ENCODE measurements at regions not wholly inside any gene's neighbourhood (a gene's known extent, or its start where the extent isn't known, plus 50 kb on each side); places are given as distances from the start of the nearest gene placed in this dataset.

DNA sequence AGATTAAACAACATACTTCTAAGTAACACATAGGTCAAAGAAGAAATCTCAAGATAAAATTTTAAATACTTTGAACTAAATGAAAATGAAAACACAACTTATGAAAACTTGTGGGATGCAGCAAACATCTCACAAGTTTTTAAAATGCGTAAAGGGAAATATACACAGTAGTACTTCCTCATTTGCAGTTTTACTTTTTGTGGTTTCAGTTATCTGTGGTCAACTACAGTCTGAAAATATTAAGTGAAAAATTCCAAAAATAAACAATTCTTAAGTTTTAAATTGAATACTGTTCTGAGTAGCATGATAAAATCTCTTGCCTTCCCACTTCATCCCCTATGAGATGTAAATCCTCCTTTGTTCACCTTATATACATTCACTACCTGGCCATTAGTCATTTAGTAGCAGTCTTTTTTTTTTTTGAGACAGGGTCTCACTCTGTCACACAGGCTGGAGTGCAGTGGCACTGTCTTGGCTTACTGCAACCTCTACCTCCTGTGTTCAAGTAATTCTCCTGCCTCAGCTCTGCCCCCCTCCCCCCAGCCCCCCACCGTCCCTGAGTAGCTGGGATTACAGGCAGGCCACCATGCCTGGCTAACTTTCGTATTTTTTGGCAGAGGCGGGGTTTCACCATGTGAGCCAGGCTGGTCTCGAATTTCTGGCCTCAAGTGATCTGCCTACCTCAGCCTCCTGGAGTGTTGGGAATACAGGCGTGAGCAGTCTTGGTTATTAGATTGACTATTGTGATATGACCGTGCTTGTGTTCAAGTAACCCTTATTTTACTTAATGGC is 154.6 kb upstream of the AHI1 start:
- H3K27ac ChIP-seq (ENCODE audit: low read length): no peak overlapping the region
- peak; percentile 52 for DNase-seq
- H3F3A ChIP-seq (ENCODE audit: insufficient read depth, low read length): no peaks in the 10 kb centered on the region
- no peaks in the 10 kb centered on the region for H3K36me3 ChIP-seq (replicated peaks; ENCODE audit: insufficient read depth, low read length)
- no peak overlapping the region for H3K9ac ChIP-seq (ENCODE audit: low read length)
- no peak overlapping the region for H2AFZ ChIP-seq (ENCODE audit: low read length)
- H3K9me3 ChIP-seq (replicated peaks; ENCODE audit: insufficient read depth, low read length): no peaks in the 10 kb centered on the region
- no peaks in the 10 kb centered on the region for H3K79me2 ChIP-seq (ENCODE audit: low read length)
- H4K20me1 ChIP-seq (ENCODE audit: insufficient read depth, low read length): no peaks in the 10 kb centered on the region
- peak overlapping the region; percentile 6; the same call in 1 of the 2 replicates for H3K4me2 ChIP-seq (ENCODE audit: low read depth, low read length)
- peaks cover 43% of the 10 kb centered on the region for H3K27me3 ChIP-seq (replicated peaks; ENCODE audit: insufficient read depth, low read length)
- peaks cover 4% of the 10 kb centered on the region; the same call in 1 of the 2 replicates for H3K4me1 ChIP-seq (ENCODE audit: low read length)
- no peak for TF ChIP-seq EZH2phosphoT487 (IDR thresholded peaks at IDR 0.05; ENCODE audit: low read length)
- no peak for TF ChIP-seq EZH2 (optimal IDR thresholded peaks at IDR 0.05; ENCODE audit: low read depth, low read length)
- TF ChIP-seq, protein P1, sequence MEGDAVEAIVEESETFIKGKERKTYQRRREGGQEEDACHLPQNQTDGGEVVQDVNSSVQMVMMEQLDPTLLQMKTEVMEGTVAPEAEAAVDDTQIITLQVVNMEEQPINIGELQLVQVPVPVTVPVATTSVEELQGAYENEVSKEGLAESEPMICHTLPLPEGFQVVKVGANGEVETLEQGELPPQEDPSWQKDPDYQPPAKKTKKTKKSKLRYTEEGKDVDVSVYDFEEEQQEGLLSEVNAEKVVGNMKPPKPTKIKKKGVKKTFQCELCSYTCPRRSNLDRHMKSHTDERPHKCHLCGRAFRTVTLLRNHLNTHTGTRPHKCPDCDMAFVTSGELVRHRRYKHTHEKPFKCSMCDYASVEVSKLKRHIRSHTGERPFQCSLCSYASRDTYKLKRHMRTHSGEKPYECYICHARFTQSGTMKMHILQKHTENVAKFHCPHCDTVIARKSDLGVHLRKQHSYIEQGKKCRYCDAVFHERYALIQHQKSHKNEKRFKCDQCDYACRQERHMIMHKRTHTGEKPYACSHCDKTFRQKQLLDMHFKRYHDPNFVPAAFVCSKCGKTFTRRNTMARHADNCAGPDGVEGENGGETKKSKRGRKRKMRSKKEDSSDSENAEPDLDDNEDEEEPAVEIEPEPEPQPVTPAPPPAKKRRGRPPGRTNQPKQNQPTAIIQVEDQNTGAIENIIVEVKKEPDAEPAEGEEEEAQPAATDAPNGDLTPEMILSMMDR (IDR thresholded peaks at IDR 0.05; ENCODE audit: low read length): no peak
- no peaks in the 10 kb centered on the region for H3K9me2 ChIP-seq (replicated peaks; ENCODE audit: insufficient read depth, low read length)
- no peak overlapping the region for H3K4me3 ChIP-seq (ENCODE audit: low read length)

DNA sequence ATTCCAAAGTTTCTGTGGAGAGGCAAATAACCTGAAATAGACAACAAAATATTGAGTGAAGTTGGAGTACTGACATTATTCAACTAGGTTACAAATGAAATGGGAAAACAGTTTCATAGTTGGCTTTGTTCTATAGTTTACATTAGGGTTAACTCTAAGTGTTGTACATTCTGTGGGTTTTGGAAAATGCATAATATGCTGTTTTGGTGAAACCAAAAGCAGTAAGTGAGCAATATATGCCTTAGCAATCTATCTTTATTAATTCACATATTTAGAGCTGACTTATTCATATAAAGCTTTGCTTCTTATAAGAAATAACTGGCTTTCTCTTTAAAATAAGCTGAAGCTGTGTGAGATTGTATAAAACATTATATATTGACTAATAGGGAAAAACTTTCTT is 157.5 kb upstream of the AHI1 start:
- Histone ChIP-seq H3K79me2 (ENCODE audit: low read length) (no peaks in the 10 kb centered on the region), H3K4me1 (ENCODE audit: low read length) (peaks cover 4% of the 10 kb centered on the region; the same call in 1 of the 2 replicates), H3K9me2 (replicated peaks; ENCODE audit: insufficient read depth, low read length) (no peaks in the 10 kb centered on the region), H3K4me2 (ENCODE audit: low read depth, low read length) (no peak overlapping the region), H4K20me1 (ENCODE audit: insufficient read depth, low read length) (no peaks in the 10 kb centered on the region), H3K27ac (ENCODE audit: low read length) (no peak overlapping the region), H3K9ac (ENCODE audit: low read length) (no peak overlapping the region), H2AFZ (ENCODE audit: low read length) (no peak overlapping the region), H3K9me3 (replicated peaks; ENCODE audit: insufficient read depth, low read length) (no peaks in the 10 kb centered on the region), H3F3A (ENCODE audit: insufficient read depth, low read length) (no peaks in the 10 kb centered on the region), H3K36me3 (replicated peaks; ENCODE audit: insufficient read depth, low read length) (no peaks in the 10 kb centered on the region), H3K27me3 (replicated peaks; ENCODE audit: insufficient read depth, low read length) (peaks cover 36% of the 10 kb centered on the region), H3K4me3 (ENCODE audit: low read length) (no peak overlapping the region)
- DNase-seq: no peak
- TF ChIP-seq EZH2phosphoT487 (IDR thresholded peaks at IDR 0.05; ENCODE audit: low read length) (no peak), EZH2 (optimal IDR thresholded peaks at IDR 0.05; ENCODE audit: low read depth, low read length) (no peak)
- TF ChIP-seq, protein P1 (IDR thresholded peaks at IDR 0.05; ENCODE audit: low read length): no peak

DNA sequence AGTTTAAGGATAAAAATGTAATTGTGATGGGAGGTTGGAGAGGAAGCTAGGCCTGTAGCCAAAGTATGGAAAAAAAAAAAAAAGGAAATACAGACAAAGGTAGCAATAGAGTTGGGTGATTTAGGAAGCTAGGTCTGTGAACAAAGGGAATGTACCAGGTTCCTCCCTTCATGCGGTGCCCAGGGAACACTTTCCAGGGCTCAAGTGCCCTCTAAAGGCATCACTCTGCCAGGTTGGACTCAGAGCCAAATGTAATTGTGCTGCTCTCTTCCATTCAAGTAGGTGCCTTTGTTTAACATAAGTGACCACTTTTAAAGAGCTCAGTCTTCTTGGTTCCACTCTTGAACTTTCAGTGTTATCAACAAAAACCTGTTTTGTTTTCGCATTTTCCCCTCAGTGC is 159.7 kb upstream of the AHI1 start:
- no peak overlapping the region for H3K27ac ChIP-seq (ENCODE audit: low read length)
- TF ChIP-seq EZH2phosphoT487 (IDR thresholded peaks at IDR 0.05; ENCODE audit: low read length) (no peak), EZH2 (optimal IDR thresholded peaks at IDR 0.05; ENCODE audit: low read depth, low read length) (no peak)
- TF ChIP-seq, protein P1 (IDR thresholded peaks at IDR 0.05; ENCODE audit: low read length): no peak
- H2AFZ ChIP-seq (ENCODE audit: low read length): no peak overlapping the region
- no peaks in the 10 kb centered on the region for H3K79me2 ChIP-seq (ENCODE audit: low read length)
- H3K9ac ChIP-seq (ENCODE audit: low read length): no peak overlapping the region
- peaks cover 27% of the 10 kb centered on the region for H3K27me3 ChIP-seq (replicated peaks; ENCODE audit: insufficient read depth, low read length)
- H3K9me3 ChIP-seq (replicated peaks; ENCODE audit: insufficient read depth, low read length): no peaks in the 10 kb centered on the region
- H4K20me1 ChIP-seq (ENCODE audit: insufficient read depth, low read length): no peaks in the 10 kb centered on the region
- H3F3A ChIP-seq (ENCODE audit: insufficient read depth, low read length): no peaks in the 10 kb centered on the region
- H3K36me3 ChIP-seq (replicated peaks; ENCODE audit: insufficient read depth, low read length): no peaks in the 10 kb centered on the region
- no peak overlapping the region for H3K4me2 ChIP-seq (ENCODE audit: low read depth, low read length)
- no peak overlapping the region for H3K4me3 ChIP-seq (ENCODE audit: low read length)
- no peaks in the 10 kb centered on the region for H3K9me2 ChIP-seq (replicated peaks; ENCODE audit: insufficient read depth, low read length)
- no peaks in the 10 kb centered on the region for H3K4me1 ChIP-seq (ENCODE audit: low read length)
- DNase-seq: no peak
